H1 (cell line): ENCODE measurements at regions not wholly inside any gene's neighbourhood (a gene's known extent, or its start where the extent isn't known, plus 50 kb on each side); places are given as distances from the start of the nearest gene placed in this dataset.

Experiments
- CTCF ChIA-PET: fragments of 300-600 bp; sonication (Branson Sonifier 250); formaldehyde crosslinking; loops from one replicate; lab custom pipeline; 2021; ENCODE audit not compliant: partially characterized antibody; lab: Charles Lee
- POLR2A ChIA-PET: fragments of 300-600 bp; sonication (Branson Sonifier 250); formaldehyde crosslinking; loops from one replicate; lab custom pipeline; 2021; ENCODE audit warnings: inconsistent platforms; ENCODE audit not compliant: partially characterized antibody; lab: Charles Lee
- DNase-seq, 2 experiments: peaks; one replicate each; pipeline versions ENCODE4 v3.0.0 to v3.0.0-alpha.2; 2010 to 2022; ENCODE audit warnings: low spot score in 2 of 2, low read depth in 1 of 2, mixed read lengths in 1 of 2
- FAIRE-seq: peaks from 2 replicates; lab custom pipeline; 2011; peaks lifted over from hg19 to GRCh38; lab: Jason Lieb, UNC
- H2AFZ ChIP-seq: 2 replicates; pipeline ENCODE4 v1.8.1; 2012; ENCODE audit warnings: low read length, inconsistent platforms
- H2AK5ac ChIP-seq: 2 replicates; pipeline ENCODE4 v1.6.1; 2013; ENCODE audit warnings: low read depth, low read length
- H2BK120ac ChIP-seq: replicated peaks from 2 replicates; pipeline ENCODE3; 2013; ENCODE audit warnings: low read depth, low read length, inconsistent platforms
- H2BK12ac ChIP-seq: 2 replicates; pipeline ENCODE4 v1.6.1; 2013; ENCODE audit warnings: low read depth, low read length
- H2BK15ac ChIP-seq: 2 replicates; pipeline ENCODE4 v1.6.1; 2013; ENCODE audit warnings: low read length
- H2BK20ac ChIP-seq: 2 replicates; pipeline ENCODE4 v1.6.1; 2013; ENCODE audit warnings: low read length
- H2BK5ac ChIP-seq: 2 replicates; pipeline ENCODE4 v1.6.1; 2013; ENCODE audit warnings: low read depth, low read length
- H3K14ac ChIP-seq: 2 replicates; pipeline ENCODE4 v1.6.1; 2013; ENCODE audit warnings: inconsistent platforms; ENCODE audit not compliant: insufficient read length
- H3K18ac ChIP-seq: 2 replicates; pipeline ENCODE4 v1.6.1; 2013; ENCODE audit warnings: low read length; ENCODE audit errors: extremely low read depth
- H3K23ac ChIP-seq: 2 replicates; pipeline ENCODE4 v1.6.1; 2013; ENCODE audit warnings: inconsistent platforms; ENCODE audit not compliant: insufficient read length
- H3K23me2 ChIP-seq: 2 replicates; pipeline ENCODE4 v1.6.1; 2013; ENCODE audit warnings: low read depth, low read length
- H3K27ac ChIP-seq: 2 replicates; pipeline ENCODE4 v1.6.1; 2011; ENCODE audit warnings: low read depth, low read length, inconsistent platforms
- H3K27me3 ChIP-seq, 4 experiments: replicated peaks in 1 of 4; 1 replicate in 1 of 4; 2 replicates in 3 of 4; pipeline versions ENCODE4 v1.6.1 to v1.8.1; 2011 to 2013; ENCODE audit warnings: low read length in 3 of 4, mild to moderate bottlenecking in 3 of 4, inconsistent platforms in 2 of 4, mixed read lengths in 2 of 4, moderate library complexity in 1 of 4; ENCODE audit not compliant: control insufficient read depth in 3 of 4, insufficient read depth in 3 of 4; ENCODE audit errors: extremely low read depth in 1 of 4
- H3K36me3 ChIP-seq, 4 experiments: 2 replicates each; pipeline versions ENCODE4 v1.6.1 to v1.8.1; 2011 to 2013; ENCODE audit warnings: mild to moderate bottlenecking in 4 of 4, low read length in 3 of 4, moderate library complexity in 2 of 4, control low read depth in 1 of 4, inconsistent platforms in 1 of 4; ENCODE audit not compliant: insufficient read depth in 4 of 4, control insufficient read depth in 2 of 4
- H3K4ac ChIP-seq: replicated peaks from 2 replicates; pipeline ENCODE3; 2013; ENCODE audit warnings: low read length, low read depth, mixed read lengths, inconsistent platforms; ENCODE audit not compliant: insufficient read length
- H3K4me1 ChIP-seq, 4 experiments: replicated peaks in 1 of 4; 1 replicate in 1 of 4; 2 replicates in 3 of 4; pipeline versions ENCODE4 v1.6.1 to v1.8.1; 2011 to 2013; ENCODE audit warnings: low read length in 3 of 4, inconsistent platforms in 2 of 4, mixed read lengths in 1 of 4; ENCODE audit not compliant: insufficient read depth in 4 of 4, control insufficient read depth in 3 of 4
- H3K4me2 ChIP-seq, 2 experiments: 2 replicates each; pipeline versions ENCODE4 v1.6.1 to v1.8.1; 2011 to 2013; ENCODE audit warnings: low read depth in 2 of 2, low read length in 2 of 2, control low read depth in 1 of 2, inconsistent platforms in 1 of 2, mild to moderate bottlenecking in 1 of 2; ENCODE audit not compliant: insufficient read depth in 1 of 2
- H3K4me3 ChIP-seq, 4 experiments: fragments of 200-600, 300-600 bp in 1 of 4; sonication (generic), shearing (Covaris generic), sonication (Bioruptor Twin) in 1 of 4; 2 replicates each; pipeline versions ENCODE4 v1.5.1 to v1.8.1; 2011 to 2016; ENCODE audit warnings: low read length in 4 of 4, low read depth in 3 of 4, control low read depth in 2 of 4, inconsistent platforms in 2 of 4, mild to moderate bottlenecking in 2 of 4, mixed read lengths in 1 of 4, moderate library complexity in 1 of 4; ENCODE audit not compliant: insufficient read depth in 2 of 4; ENCODE audit errors: extremely low read depth in 1 of 4
- H3K56ac ChIP-seq: replicated peaks from 2 replicates; pipeline ENCODE3; 2013; ENCODE audit warnings: low read depth, mild to moderate bottlenecking, mixed read lengths, low read length, inconsistent platforms; ENCODE audit not compliant: insufficient read length
- H3K79me1 ChIP-seq: 2 replicates; pipeline ENCODE4 v1.6.1; 2013; ENCODE audit warnings: low read depth, low read length, control low read depth
- H3K79me2 ChIP-seq, 2 experiments: 2 replicates each; pipeline versions ENCODE4 v1.6.1 to v1.8.1; 2012 to 2013; ENCODE audit warnings: low read length in 2 of 2, mild to moderate bottlenecking in 2 of 2, inconsistent platforms in 1 of 2; ENCODE audit not compliant: insufficient read depth in 2 of 2, control insufficient read depth in 1 of 2
- H3K9ac ChIP-seq, 4 experiments: replicated peaks in 1 of 4; 1 replicate in 1 of 4; 2 replicates in 3 of 4; pipeline versions ENCODE4 v1.6.1 to v1.8.1; 2011 to 2013; ENCODE audit warnings: low read depth in 3 of 4, low read length in 3 of 4, control low read depth in 2 of 4, mild to moderate bottlenecking in 2 of 4, moderate library complexity in 2 of 4, inconsistent platforms in 1 of 4; ENCODE audit errors: extremely low read depth in 1 of 4
- H3K9me3 ChIP-seq, 2 experiments: 2 replicates each; pipeline versions ENCODE4 v1.6.1 to v1.8.1; 2012 to 2013; ENCODE audit warnings: mild to moderate bottlenecking in 2 of 2, moderate library complexity in 2 of 2, control low read depth in 1 of 2, inconsistent platforms in 1 of 2, low read depth in 1 of 2, low read length in 1 of 2, mixed read lengths in 1 of 2; ENCODE audit not compliant: insufficient read depth in 2 of 2
- H4K20me1 ChIP-seq, 2 experiments: replicated peaks in 1 of 2; 2 replicates each; pipeline versions ENCODE3 to v1.8.1; 2011 to 2013; ENCODE audit warnings: inconsistent platforms in 2 of 2, low read length in 2 of 2, mild to moderate bottlenecking in 1 of 2; ENCODE audit not compliant: insufficient read depth in 2 of 2, control insufficient read depth in 1 of 2
- H4K5ac ChIP-seq: 2 replicates; pipeline ENCODE4 v1.6.1; 2013; ENCODE audit warnings: low read length, low read depth, mixed read lengths, inconsistent platforms; ENCODE audit not compliant: insufficient read length
- H4K8ac ChIP-seq: 2 replicates; pipeline ENCODE4 v1.8.0; 2013; ENCODE audit warnings: mild to moderate bottlenecking, moderate library complexity, low read length, inconsistent platforms; ENCODE audit not compliant: insufficient read depth; ENCODE audit errors: extremely low read depth
- H4K91ac ChIP-seq: replicated peaks from 2 replicates; pipeline ENCODE3; 2013; ENCODE audit warnings: low read length, mixed read lengths, inconsistent platforms; ENCODE audit not compliant: insufficient read length
- CTBP2 ChIP-seq: IDR thresholded peaks from 2 replicates; pipeline ENCODE4 v1.7.0; 2011; ENCODE audit warnings: borderline replicate concordance, mild to moderate bottlenecking, moderate library complexity, mixed read lengths, low read length; ENCODE audit not compliant: insufficient read depth, insufficient read length
- EZH2 ChIP-seq: fragments of 200-600 bp; sonication (generic); IDR thresholded peaks from 2 replicates; pipeline ENCODE4 v1.7.1; 2012; ENCODE audit warnings: low read depth, mild to moderate bottlenecking, moderate library complexity, low read length, inconsistent platforms; ENCODE audit not compliant: severe bottlenecking
- JUN ChIP-seq: IDR thresholded peaks from 2 replicates; pipeline ENCODE4 v1.6.1; 2011; ENCODE audit warnings: low read depth, mild to moderate bottlenecking, improper control_type of control experiment, low read length
- KDM5A ChIP-seq: fragments of 200-600 bp; IDR thresholded peaks from 2 replicates; pipeline ENCODE4 v1.7.1; 2012; ENCODE audit warnings: mild to moderate bottlenecking, low read length, inconsistent platforms, mixed read lengths
- POU5F1 ChIP-seq: IDR thresholded peaks from 2 replicates; pipeline ENCODE4 v1.6.1; 2011; ENCODE audit warnings: low read depth, mild to moderate bottlenecking, low read length, moderate library complexity
- RBBP5 ChIP-seq: IDR thresholded peaks from 2 replicates; pipeline ENCODE4 v1.7.1; 2012; ENCODE audit warnings: low read depth, mild to moderate bottlenecking, inconsistent platforms, low read length, moderate library complexity, borderline replicate concordance
- SIRT6 ChIP-seq: IDR thresholded peaks from one replicate; pipeline ENCODE4 v1.7.1; 2012; ENCODE audit warnings: low read length, inconsistent platforms
- USF2 ChIP-seq: IDR thresholded peaks from 2 replicates; pipeline ENCODE4 v1.6.1; 2011; ENCODE audit warnings: low read length, improper control_type of control experiment
- WGBS, 2 experiments: shearing (Covaris generic) in 1 of 2; methylation state at CpG; one replicate each; pipeline versions ENCODE4 v1.1.6 to v1.1.7; 2013 to 2015; ENCODE audit warnings: low lambda C conversion rate in 2 of 2, mixed read lengths in 2 of 2, inconsistent platforms in 1 of 2, low coverage in 1 of 2, missing lambda C conversion rate in 1 of 2; ENCODE audit not compliant: insufficient replicate concordance in 2 of 2, insufficient coverage in 1 of 2, insufficient read length in 1 of 2; ENCODE audit errors: extremely low coverage in 1 of 2, missing lambda C conversion rate in 1 of 2; 5-methylcytosine and 5-hydroxymethylcytosine counted together

- Histone ChIP-seq H3K14ac (no peak overlapping the region), H3K4me1 (no peaks in the 10 kb centered on the region), H3K23ac (no peak overlapping the region), H3K18ac (no peak overlapping the region), H2AFZ (no peak overlapping the region), H3K56ac (no peak overlapping the region), H2BK12ac (no peak overlapping the region), H2BK15ac (no peak overlapping the region), H3K4ac (no peak overlapping the region), H3K79me2 (no peaks in the 10 kb centered on the region), H2BK5ac (no peak overlapping the region), H4K8ac (no peak overlapping the region), H4K20me1 (no peaks in the 10 kb centered on the region), H3K27me3 (no peaks in the 10 kb centered on the region), H3K9me3 (no peaks in the 10 kb centered on the region), H2BK20ac (no peak overlapping the region), H3K9ac (no peak overlapping the region), H3K27ac (no peak overlapping the region), H4K5ac (no peak overlapping the region), H3K79me1 (no peaks in the 10 kb centered on the region), H3K36me3 (no peaks in the 10 kb centered on the region), H3K23me2 (no peaks in the 10 kb centered on the region; the same call in 1 of the 2 replicates), H2BK120ac (no peak overlapping the region), H3K4me2 (no peak overlapping the region), H4K91ac (no peak overlapping the region), H3K4me3 (no peak overlapping the region), H2AK5ac (no peak overlapping the region)
- no peak for FAIRE-seq
- no peak for DNase-seq
- ChIA-PET POLR2A (no interaction called here), CTCF (no interaction called here)
- 100% methylated on average over 2 of the region's 2 CpGs; no CpG with 5 or more reads in 1 of the 2 experiments for WGBS, 2 experiments
- TF ChIP-seq JUN (no peak), RBBP5 (no peak), EZH2 (no peak), KDM5A (no peak), CTBP2 (no peak), SIRT6 (no peak), POU5F1 (no peak), USF2 (no peak)
Observed at GRCh38 chr4:19478791-19479190, 772.9 kb upstream of the SLIT2 start.
